NCI-H526 (cell line): ENCODE measurements at regions not wholly inside any gene's neighbourhood (a gene's known extent, or its start where the extent isn't known, plus 50 kb on each side); places are given as distances from the start of the nearest gene placed in this dataset.
A peak's percentile ranks its signal among the peaks of the same experiment; 100 is the strongest.

ENCODE experiments used
- DNase-seq, 2 experiments: peaks; one replicate each; lab custom pipeline; 2025; lab: John Stamatoyannopoulos, UW

- no peak for DNase-seq
These were observed 639.3 kb downstream of the PTPRU start for GRCh38 chr1:29875557-29876028.

- no peak for DNase-seq
These were observed 634.3 kb downstream of the PTPRU start for GRCh38 chr1:29870621-29871020.

- DNase-seq: no peak
These were observed 633.5 kb downstream of the PTPRU start for GRCh38 chr1:29869802-29870201.

GRCh38 chr1:29868944-29869343, 632.6 kb downstream of the PTPRU start:
- DNase-seq: no peak

GRCh38 chr1:29868096-29868495, 631.8 kb downstream of the PTPRU start:
- DNase-seq: no peak

- no peak for DNase-seq
These were observed 628.7 kb downstream of the PTPRU start for GRCh38 chr1:29865051-29865450.

GRCh38 chr1:29864431-29865022, 628.2 kb downstream of the PTPRU start:
- DNase-seq: no peak

GRCh38 chr1:29861922-29862321, 625.6 kb downstream of the PTPRU start:
- no peak for DNase-seq

- DNase-seq: no peak
These were observed 625.1 kb downstream of the PTPRU start for GRCh38 chr1:29861446-29861845.

- DNase-seq: no peak
These were observed 624.4 kb downstream of the PTPRU start for GRCh38 chr1:29860681-29861080.

GRCh38 chr1:29860056-29860455, 623.7 kb downstream of the PTPRU start:
- no peak for DNase-seq

- no peak for DNase-seq
These were observed 622.8 kb downstream of the PTPRU start for GRCh38 chr1:29859126-29859525.

- DNase-seq: no peak
These were observed 622.3 kb downstream of the PTPRU start for GRCh38 chr1:29858646-29859045.

- DNase-seq: no peak
These were observed 620.2 kb downstream of the PTPRU start for GRCh38 chr1:29856340-29857114.

- no peak for DNase-seq
These were observed 619.3 kb downstream of the PTPRU start for GRCh38 chr1:29855561-29856160.

GRCh38 chr1:29854700-29855276, 618.5 kb downstream of the PTPRU start:
- no peak for DNase-seq

- no peak for DNase-seq
These were observed 617.5 kb downstream of the PTPRU start for GRCh38 chr1:29853716-29854330.

- no peak for DNase-seq
These were observed 615.9 kb downstream of the PTPRU start for GRCh38 chr1:29852248-29852647.

- peak; percentile 24 to 56 for DNase-seq
These were observed 615.4 kb downstream of the PTPRU start for GRCh38 chr1:29851691-29852090.

- no peak for DNase-seq
These were observed 613.9 kb downstream of the PTPRU start for GRCh38 chr1:29849991-29850757.

GRCh38 chr1:29849038-29849750, 612.9 kb downstream of the PTPRU start:
- DNase-seq: peak; percentile 64 to 66
